SK-N-SH treated with all-trans-retinoic acid at 6 μM for 48 hours (cell line): ENCODE measurements at regions not wholly inside any gene's neighbourhood (a gene's known extent, or its start where the extent isn't known, plus 50 kb on each side); places are given as distances from the start of the nearest gene placed in this dataset.
"Not testable (repeated sequence)": the region's sequence is repeated elsewhere in the genome, so short reads cannot be mapped to it uniquely, and the experiment has no call there.

Experiments
- ATAC-seq: fragments of 200-7000 bp; cut with Tn5 transposase; 3 replicates; pipeline ENCODE4 v1.9.1; 2020; ENCODE audit warnings: mild to moderate bottlenecking, moderate library complexity
- ARNTL ChIP-seq: fragments of 450-650 bp; formaldehyde crosslinking; IDR thresholded peaks from 2 replicates; pipeline ENCODE4 v1.5.0; 2020; ENCODE audit warnings: low read depth, mild to moderate bottlenecking, moderate library complexity, borderline replicate concordance
- BACH2 ChIP-seq: fragments of 250-450 bp; sonication (Bioruptor Pico); IDR thresholded peaks from 2 replicates; pipeline ENCODE4 v1.9.0; 2021; ENCODE audit warnings: mild to moderate bottlenecking, borderline replicate concordance
- CSDC2 ChIP-seq: fragments of 250-450 bp; sonication (Bioruptor Pico); IDR thresholded peaks from 2 replicates; pipeline ENCODE4 v1.5.0; 2020; ENCODE audit warnings: mild to moderate bottlenecking, moderate library complexity
- CSRNP3 ChIP-seq: fragments of 250-450 bp; sonication (Bioruptor Pico); IDR thresholded peaks from 2 replicates; pipeline ENCODE4 v1.5.1; 2021; ENCODE audit warnings: mild to moderate bottlenecking, moderate library complexity
- ESRRG ChIP-seq: fragments of 250-450 bp; sonication (Bioruptor Pico); IDR thresholded peaks from 2 replicates; pipeline ENCODE4 v1.6.1; 2021; ENCODE audit warnings: mild to moderate bottlenecking
- GLIS3 ChIP-seq: fragments of 250-450 bp; sonication (Bioruptor Pico); IDR thresholded peaks from 2 replicates; pipeline ENCODE4 v1.5.0; 2020; ENCODE audit warnings: mild to moderate bottlenecking, moderate library complexity
- ISL1 ChIP-seq: fragments of 250-450 bp; sonication (Bioruptor Pico); IDR thresholded peaks from 2 replicates; pipeline ENCODE4 v2.1.2; 2022; ENCODE audit warnings: mild to moderate bottlenecking, moderate library complexity
- OSR1 ChIP-seq: fragments of 250-450 bp; sonication (Bioruptor Pico); IDR thresholded peaks from 2 replicates; pipeline ENCODE4 v1.8.0; 2022; ENCODE audit warnings: moderate library complexity, mild to moderate bottlenecking, inconsistent platforms
- PPARA ChIP-seq: fragments of 250-450 bp; sonication (Bioruptor Pico); IDR thresholded peaks from 2 replicates; pipeline ENCODE4 v1.5.0; 2020; ENCODE audit warnings: mild to moderate bottlenecking, borderline replicate concordance
- RARB ChIP-seq: fragments of 250-450 bp; sonication (Bioruptor Pico); IDR thresholded peaks from 2 replicates; pipeline ENCODE4 v1.8.0; 2021; ENCODE audit warnings: mild to moderate bottlenecking, moderate library complexity
- SNAI2 ChIP-seq: fragments of 250-450 bp; sonication (Bioruptor Pico); IDR thresholded peaks from 2 replicates; pipeline ENCODE4 v1.5.0; 2020; ENCODE audit warnings: mild to moderate bottlenecking, moderate library complexity
- TCF4 ChIP-seq: fragments of 250-450 bp; sonication (Bioruptor Pico); IDR thresholded peaks from 2 replicates; pipeline ENCODE4 v1.8.0; 2021; ENCODE audit warnings: mild to moderate bottlenecking, moderate library complexity, borderline replicate concordance
- TOX ChIP-seq: fragments of 250-450 bp; sonication (Bioruptor Pico); IDR thresholded peaks from 2 replicates; pipeline ENCODE4 v1.8.0; 2021; ENCODE audit warnings: mild to moderate bottlenecking, moderate library complexity, borderline replicate concordance
- TSHZ2 ChIP-seq: fragments of 250-450 bp; sonication (Bioruptor Pico); IDR thresholded peaks from 2 replicates; pipeline ENCODE4 v1.5.0; 2020; ENCODE audit warnings: mild to moderate bottlenecking, moderate library complexity
- ZC3H10 ChIP-seq: fragments of 250-450 bp; sonication (Bioruptor Pico); IDR thresholded peaks from 2 replicates; pipeline ENCODE4 v1.5.1; 2021; ENCODE audit warnings: mild to moderate bottlenecking, moderate library complexity
- ZFP3 ChIP-seq: fragments of 250-450 bp; sonication (Bioruptor Pico); IDR thresholded peaks from 2 replicates; pipeline ENCODE4 v1.5.0; 2020; ENCODE audit warnings: mild to moderate bottlenecking, moderate library complexity
- ZFP30 ChIP-seq: fragments of 450-650 bp; formaldehyde crosslinking; IDR thresholded peaks from 2 replicates; pipeline ENCODE4 v1.5.0; 2022; ENCODE audit warnings: mild to moderate bottlenecking, moderate library complexity
- ZNF565 ChIP-seq: fragments of 450-650 bp; formaldehyde crosslinking; conservative IDR thresholded peaks from 2 replicates; pipeline ENCODE4 v1.5.0; 2020; ENCODE audit warnings: low read depth, mild to moderate bottlenecking, moderate library complexity
- ZNF70 ChIP-seq: fragments of 450-650 bp; formaldehyde crosslinking; IDR thresholded peaks from 2 replicates; pipeline ENCODE4 v1.5.0; 2020; ENCODE audit warnings: mild to moderate bottlenecking, moderate library complexity
- ZNF8 ChIP-seq: fragments of 450-650 bp; formaldehyde crosslinking; IDR thresholded peaks from 2 replicates; pipeline ENCODE4 v1.5.0; 2020; ENCODE audit warnings: mild to moderate bottlenecking, moderate library complexity
- TF ChIP-seq, protein P1 (sequence below): fragments of 250-450 bp; sonication (Bioruptor Pico); IDR thresholded peaks from 2 replicates; pipeline ENCODE4 v1.8.0; 2021; ENCODE audit warnings: low read depth, mild to moderate bottlenecking, moderate library complexity, borderline replicate concordance
- TF ChIP-seq, protein P2 (sequence below): fragments of 250-450 bp; sonication (Bioruptor Pico); IDR thresholded peaks from 2 replicates; pipeline ENCODE4 v1.5.1; 2020; ENCODE audit warnings: low read depth, mild to moderate bottlenecking, moderate library complexity

GRCh38 chr12:37543966-37544668 lies 772.5 kb upstream of the ALG10B start:
- TF ChIP-seq OSR1 (CRISPR knock-in tag) (no peak), ZNF70 (CRISPR knock-in tag) (no peak), ISL1 (CRISPR knock-in tag) (no peak), ESRRG (CRISPR knock-in tag) (no peak), ZC3H10 (CRISPR knock-in tag) (no peak), PPARA (no peak), BACH2 (CRISPR knock-in tag) (no peak), TSHZ2 (no peak), TOX (CRISPR knock-in tag) (no peak), ZFP3 (no peak), GLIS3 (CRISPR knock-in tag) (no peak), ZFP30 (CRISPR knock-in tag) (no peak)
- TF ChIP-seq, protein P1, sequence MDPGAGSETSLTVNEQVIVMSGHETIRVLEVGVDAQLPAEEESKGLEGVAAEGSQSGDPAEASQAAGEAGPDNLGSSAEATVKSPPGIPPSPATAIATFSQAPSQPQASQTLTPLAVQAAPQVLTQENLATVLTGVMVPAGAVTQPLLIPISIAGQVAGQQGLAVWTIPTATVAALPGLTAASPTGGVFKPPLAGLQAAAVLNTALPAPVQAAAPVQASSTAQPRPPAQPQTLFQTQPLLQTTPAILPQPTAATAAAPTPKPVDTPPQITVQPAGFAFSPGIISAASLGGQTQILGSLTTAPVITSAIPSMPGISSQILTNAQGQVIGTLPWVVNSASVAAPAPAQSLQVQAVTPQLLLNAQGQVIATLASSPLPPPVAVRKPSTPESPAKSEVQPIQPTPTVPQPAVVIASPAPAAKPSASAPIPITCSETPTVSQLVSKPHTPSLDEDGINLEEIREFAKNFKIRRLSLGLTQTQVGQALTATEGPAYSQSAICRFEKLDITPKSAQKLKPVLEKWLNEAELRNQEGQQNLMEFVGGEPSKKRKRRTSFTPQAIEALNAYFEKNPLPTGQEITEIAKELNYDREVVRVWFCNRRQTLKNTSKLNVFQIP = no peak
- TF ChIP-seq, protein P2, sequence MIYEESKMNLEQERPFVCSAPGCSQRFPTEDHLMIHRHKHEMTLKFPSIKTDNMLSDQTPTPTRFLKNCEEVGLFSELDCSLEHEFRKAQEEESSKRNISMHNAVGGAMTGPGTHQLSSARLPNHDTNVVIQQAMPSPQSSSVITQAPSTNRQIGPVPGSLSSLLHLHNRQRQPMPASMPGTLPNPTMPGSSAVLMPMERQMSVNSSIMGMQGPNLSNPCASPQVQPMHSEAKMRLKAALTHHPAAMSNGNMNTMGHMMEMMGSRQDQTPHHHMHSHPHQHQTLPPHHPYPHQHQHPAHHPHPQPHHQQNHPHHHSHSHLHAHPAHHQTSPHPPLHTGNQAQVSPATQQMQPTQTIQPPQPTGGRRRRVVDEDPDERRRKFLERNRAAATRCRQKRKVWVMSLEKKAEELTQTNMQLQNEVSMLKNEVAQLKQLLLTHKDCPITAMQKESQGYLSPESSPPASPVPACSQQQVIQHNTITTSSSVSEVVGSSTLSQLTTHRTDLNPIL (CRISPR knock-in tag) = no peak
- TF ChIP-seq, all 23 proteins: peak for 0
- ATAC-seq = no peak

DNA sequence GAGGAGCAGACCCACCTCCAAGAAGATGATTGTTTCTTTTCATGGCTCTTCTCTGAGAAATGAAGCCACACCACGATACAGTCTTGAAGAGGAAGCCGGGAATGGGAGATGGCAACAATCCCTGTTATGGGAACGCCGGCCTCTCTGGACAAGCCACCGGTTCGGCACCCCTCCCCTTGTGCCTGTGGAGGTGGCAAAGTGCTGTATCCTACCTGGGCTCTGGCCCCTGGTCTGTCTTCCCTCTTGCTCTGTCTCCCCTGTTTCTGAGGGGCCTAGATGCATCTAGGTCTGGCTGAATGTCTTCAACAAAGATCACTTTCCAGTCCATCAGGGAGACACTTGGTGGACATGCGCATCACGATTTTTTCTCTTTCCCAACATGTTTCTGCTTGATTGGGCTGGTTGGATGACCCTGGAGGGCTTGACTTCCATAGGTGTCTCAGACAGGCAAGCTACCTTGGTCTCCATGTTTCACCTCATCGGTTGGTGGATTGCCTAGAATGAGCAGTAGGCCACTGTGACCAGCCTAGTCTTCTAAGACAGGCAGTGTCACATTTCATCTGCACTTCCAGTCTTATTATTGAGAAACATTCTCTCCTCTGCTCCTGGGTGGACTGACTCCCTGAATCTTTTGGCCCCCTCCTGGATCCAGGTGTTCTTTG lies 771.8 kb upstream of the ALG10B start:
- not testable (repeated sequence) for ATAC-seq

DNA sequence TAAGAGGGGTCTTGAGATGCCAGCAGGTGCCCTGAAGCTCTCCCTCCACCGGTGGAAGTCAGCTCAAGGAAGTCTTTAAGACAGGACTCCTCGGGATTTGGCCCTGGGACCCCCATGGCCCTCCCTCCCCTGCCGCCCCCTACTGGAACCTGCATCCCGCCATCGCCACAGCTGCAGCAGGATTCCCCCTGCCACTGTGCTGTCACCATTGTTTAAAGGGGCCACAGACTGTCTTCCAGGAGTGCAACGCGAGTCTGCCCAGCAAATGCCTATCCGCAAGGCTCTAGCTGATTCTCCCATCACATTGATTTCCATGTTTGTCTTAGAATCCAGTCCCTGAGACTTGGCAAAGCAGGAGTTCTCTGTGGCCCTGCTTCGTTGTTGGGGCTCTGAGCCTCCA lies 770.8 kb upstream of the ALG10B start:
- no peak for ATAC-seq
- TF ChIP-seq ESRRG (CRISPR knock-in tag) = no peak
- no peak for TF ChIP-seq PPARA
- TF ChIP-seq CSDC2 (CRISPR knock-in tag) = no peak
- no peak for TF ChIP-seq ISL1 (CRISPR knock-in tag)
- no peak for TF ChIP-seq GLIS3 (CRISPR knock-in tag)
- no peak for TF ChIP-seq TOX (CRISPR knock-in tag)
- no peak for TF ChIP-seq SNAI2 (CRISPR knock-in tag)
- TF ChIP-seq ARNTL (CRISPR knock-in tag) = no peak
- no peak for TF ChIP-seq ZFP30 (CRISPR knock-in tag)
- no peak for TF ChIP-seq ZNF565
- no peak for TF ChIP-seq ZC3H10 (CRISPR knock-in tag)
- TF ChIP-seq OSR1 (CRISPR knock-in tag) = no peak
- TF ChIP-seq ZNF8 (CRISPR knock-in tag) = no peak
- TF ChIP-seq ZNF70 (CRISPR knock-in tag) = no peak

GRCh38 chr12:37546206-37546605 lies 770.4 kb upstream of the ALG10B start:
- TF ChIP-seq, protein P2 (CRISPR knock-in tag) = no peak
- TF ChIP-seq BACH2 (CRISPR knock-in tag) (no peak), SNAI2 (CRISPR knock-in tag) (no peak), ZNF8 (CRISPR knock-in tag) (no peak), ZFP30 (CRISPR knock-in tag) (no peak), ZNF70 (CRISPR knock-in tag) (no peak), ESRRG (CRISPR knock-in tag) (no peak), RARB (CRISPR knock-in tag) (no peak), CSRNP3 (CRISPR knock-in tag) (no peak), ARNTL (CRISPR knock-in tag) (no peak), ZFP3 (no peak), GLIS3 (CRISPR knock-in tag) (no peak), ZNF565 (no peak), TCF4 (CRISPR knock-in tag) (no peak)
- TF ChIP-seq, protein P1 = no peak
- no peak for ATAC-seq
